SK-N-SH (cell line): ENCODE measurements at regions not wholly inside any gene's neighbourhood (a gene's known extent, or its start where the extent isn't known, plus 50 kb on each side); places are given as distances from the start of the nearest gene placed in this dataset.

Experiments used
- CHD2 ChIP-seq: fragments of 150-350 bp; IDR thresholded peaks from 2 replicates; pipeline ENCODE4 v1.6.1; 2018; ENCODE audit warnings: low read length; ENCODE audit not compliant: partially characterized antibody
- FOXM1 ChIP-seq: IDR thresholded peaks from 2 replicates; pipeline ENCODE4 v1.4.0; 2012; ENCODE audit warnings: low read depth, mild to moderate bottlenecking
- GATA2 ChIP-seq: sonication (generic); formaldehyde crosslinking; IDR thresholded peaks from 2 replicates; pipeline ENCODE4 v1.5.0; 2020; ENCODE audit warnings: mild to moderate bottlenecking, missing genetic modification reagents
- JUND ChIP-seq: IDR thresholded peaks from 2 replicates; pipeline ENCODE4 v1.4.0; 2012
- MEF2A ChIP-seq: IDR thresholded peaks from 2 replicates; pipeline ENCODE4 v1.4.0; 2012; ENCODE audit warnings: low read depth, borderline replicate concordance
- NRF1 ChIP-seq: IDR thresholded peaks from 2 replicates; pipeline ENCODE4 v1.6.1; 2012; ENCODE audit warnings: low read depth, mild to moderate bottlenecking, low read length
- POLR2AphosphoS5 ChIP-seq: IDR thresholded peaks from 2 replicates; pipeline ENCODE4 v1.6.1; 2012; ENCODE audit warnings: low read depth, low read length
- RAD21 ChIP-seq: IDR thresholded peaks from 2 replicates; pipeline ENCODE4 v1.6.1; 2012; ENCODE audit warnings: mild to moderate bottlenecking, low read length
- RCOR1 ChIP-seq: fragments of 150-350 bp; IDR thresholded peaks from 2 replicates; pipeline ENCODE4 v1.6.1; 2017; ENCODE audit warnings: antibody characterized with exemption, low read length
- TAF1 ChIP-seq: IDR thresholded peaks from 2 replicates; pipeline ENCODE4 v1.6.1; 2012; ENCODE audit warnings: low read depth, mild to moderate bottlenecking, low read length, moderate library complexity, borderline replicate concordance
- TCF12 ChIP-seq: IDR thresholded peaks from 2 replicates; pipeline ENCODE4 v1.4.0; 2012
- TF ChIP-seq, protein P1 (sequence below): fragments of 200-600 bp; sonication (generic); IDR thresholded peaks from 2 replicates; pipeline ENCODE4 v1.6.1; 2017; ENCODE audit warnings: antibody characterized with exemption, mild to moderate bottlenecking, moderate library complexity
- TF ChIP-seq, protein P2 (sequence below): IDR thresholded peaks from 2 replicates; pipeline ENCODE4 v1.4.0; 2012; ENCODE audit warnings: low read depth
- TF ChIP-seq, protein P3 (sequence below): IDR thresholded peaks from 2 replicates; pipeline ENCODE4 v1.6.1; 2012; ENCODE audit warnings: mild to moderate bottlenecking, low read depth, low read length, moderate library complexity

DNA sequence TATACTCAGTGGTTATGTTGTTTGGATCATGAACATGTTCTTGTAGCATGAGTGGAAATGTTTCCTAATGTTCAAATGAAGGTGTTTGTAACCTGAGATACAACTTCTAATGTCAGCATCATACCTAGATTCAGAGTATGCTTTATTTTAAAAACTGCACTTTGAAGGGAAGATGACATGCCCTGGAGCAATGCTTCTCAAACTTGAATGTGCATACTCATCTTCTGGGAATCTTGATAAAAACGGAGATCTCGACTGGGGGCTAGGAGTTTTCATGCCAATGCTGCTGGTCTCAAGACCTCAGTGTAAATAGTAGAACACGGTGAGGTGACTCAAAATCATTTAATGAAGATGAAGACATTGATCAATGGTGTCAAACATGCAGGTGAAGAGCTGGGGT is 440.0 kb upstream of the NOX3 start:
- TF ChIP-seq, protein P1, sequence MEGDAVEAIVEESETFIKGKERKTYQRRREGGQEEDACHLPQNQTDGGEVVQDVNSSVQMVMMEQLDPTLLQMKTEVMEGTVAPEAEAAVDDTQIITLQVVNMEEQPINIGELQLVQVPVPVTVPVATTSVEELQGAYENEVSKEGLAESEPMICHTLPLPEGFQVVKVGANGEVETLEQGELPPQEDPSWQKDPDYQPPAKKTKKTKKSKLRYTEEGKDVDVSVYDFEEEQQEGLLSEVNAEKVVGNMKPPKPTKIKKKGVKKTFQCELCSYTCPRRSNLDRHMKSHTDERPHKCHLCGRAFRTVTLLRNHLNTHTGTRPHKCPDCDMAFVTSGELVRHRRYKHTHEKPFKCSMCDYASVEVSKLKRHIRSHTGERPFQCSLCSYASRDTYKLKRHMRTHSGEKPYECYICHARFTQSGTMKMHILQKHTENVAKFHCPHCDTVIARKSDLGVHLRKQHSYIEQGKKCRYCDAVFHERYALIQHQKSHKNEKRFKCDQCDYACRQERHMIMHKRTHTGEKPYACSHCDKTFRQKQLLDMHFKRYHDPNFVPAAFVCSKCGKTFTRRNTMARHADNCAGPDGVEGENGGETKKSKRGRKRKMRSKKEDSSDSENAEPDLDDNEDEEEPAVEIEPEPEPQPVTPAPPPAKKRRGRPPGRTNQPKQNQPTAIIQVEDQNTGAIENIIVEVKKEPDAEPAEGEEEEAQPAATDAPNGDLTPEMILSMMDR: no peak
- TF ChIP-seq FOXM1: no peak
- TF ChIP-seq RAD21: no peak
- TF ChIP-seq TCF12: no peak
- TF ChIP-seq CHD2: no peak
- TF ChIP-seq POLR2AphosphoS5: no peak
- TF ChIP-seq, protein P2, sequence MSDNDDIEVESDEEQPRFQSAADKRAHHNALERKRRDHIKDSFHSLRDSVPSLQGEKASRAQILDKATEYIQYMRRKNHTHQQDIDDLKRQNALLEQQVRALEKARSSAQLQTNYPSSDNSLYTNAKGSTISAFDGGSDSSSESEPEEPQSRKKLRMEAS: no peak
- TF ChIP-seq, protein P3, sequence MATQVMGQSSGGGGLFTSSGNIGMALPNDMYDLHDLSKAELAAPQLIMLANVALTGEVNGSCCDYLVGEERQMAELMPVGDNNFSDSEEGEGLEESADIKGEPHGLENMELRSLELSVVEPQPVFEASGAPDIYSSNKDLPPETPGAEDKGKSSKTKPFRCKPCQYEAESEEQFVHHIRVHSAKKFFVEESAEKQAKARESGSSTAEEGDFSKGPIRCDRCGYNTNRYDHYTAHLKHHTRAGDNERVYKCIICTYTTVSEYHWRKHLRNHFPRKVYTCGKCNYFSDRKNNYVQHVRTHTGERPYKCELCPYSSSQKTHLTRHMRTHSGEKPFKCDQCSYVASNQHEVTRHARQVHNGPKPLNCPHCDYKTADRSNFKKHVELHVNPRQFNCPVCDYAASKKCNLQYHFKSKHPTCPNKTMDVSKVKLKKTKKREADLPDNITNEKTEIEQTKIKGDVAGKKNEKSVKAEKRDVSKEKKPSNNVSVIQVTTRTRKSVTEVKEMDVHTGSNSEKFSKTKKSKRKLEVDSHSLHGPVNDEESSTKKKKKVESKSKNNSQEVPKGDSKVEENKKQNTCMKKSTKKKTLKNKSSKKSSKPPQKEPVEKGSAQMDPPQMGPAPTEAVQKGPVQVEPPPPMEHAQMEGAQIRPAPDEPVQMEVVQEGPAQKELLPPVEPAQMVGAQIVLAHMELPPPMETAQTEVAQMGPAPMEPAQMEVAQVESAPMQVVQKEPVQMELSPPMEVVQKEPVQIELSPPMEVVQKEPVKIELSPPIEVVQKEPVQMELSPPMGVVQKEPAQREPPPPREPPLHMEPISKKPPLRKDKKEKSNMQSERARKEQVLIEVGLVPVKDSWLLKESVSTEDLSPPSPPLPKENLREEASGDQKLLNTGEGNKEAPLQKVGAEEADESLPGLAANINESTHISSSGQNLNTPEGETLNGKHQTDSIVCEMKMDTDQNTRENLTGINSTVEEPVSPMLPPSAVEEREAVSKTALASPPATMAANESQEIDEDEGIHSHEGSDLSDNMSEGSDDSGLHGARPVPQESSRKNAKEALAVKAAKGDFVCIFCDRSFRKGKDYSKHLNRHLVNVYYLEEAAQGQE: no peak
- TF ChIP-seq TAF1: no peak
- TF ChIP-seq MEF2A: no peak
- TF ChIP-seq JUND: no peak
- no peak for TF ChIP-seq RCOR1
- TF ChIP-seq GATA2 (CRISPR knock-in tag): no peak
- no peak for TF ChIP-seq NRF1
